OCI-LY3 (cell line): ENCODE measurements at regions not wholly inside any gene's neighbourhood (a gene's known extent, or its start where the extent isn't known, plus 50 kb on each side); places are given as distances from the start of the nearest gene placed in this dataset.

ENCODE experiments used
- H2AFZ ChIP-seq: fragments of 200-600, 300-600 bp; shearing (Covaris generic); 2 replicates; pipeline ENCODE4 v1.6.0; 2014; ENCODE audit warnings: antibody characterized with exemption, low read depth, low read length
- H3K27ac ChIP-seq: fragments of 200-600, 300-600 bp; sonication (generic); 2 replicates; pipeline ENCODE4 v1.5.1; 2014; ENCODE audit warnings: mild to moderate bottlenecking, low read length, moderate library complexity, mixed read lengths
- H3K27me3 ChIP-seq: fragments of 200-600, 300-600 bp; sonication (generic); 2 replicates; pipeline ENCODE4 v1.6.1; 2014; ENCODE audit warnings: low read depth, low read length, mixed read lengths
- H3K36me3 ChIP-seq: fragments of 200-600, 300-600 bp; sonication (generic); replicated peaks from 2 replicates; pipeline ENCODE3; 2014; ENCODE audit warnings: low read depth, low read length, mixed read lengths
- H3K4me1 ChIP-seq: fragments of 300-600, 200-600 bp; sonication (generic); 2 replicates; pipeline ENCODE4 v1.6.1; 2014; ENCODE audit warnings: low read length, mixed read lengths
- H3K4me2 ChIP-seq: fragments of 200-600, 300-600 bp; sonication (generic); 2 replicates; pipeline ENCODE4 v1.6.1; 2014; ENCODE audit warnings: low read length, mixed read lengths
- H3K4me3 ChIP-seq: fragments of 300-600, 200-600 bp; sonication (generic); 2 replicates; pipeline ENCODE4 v1.5.1; 2014; ENCODE audit warnings: antibody characterized with exemption, mild to moderate bottlenecking, low read length, moderate library complexity
- H3K79me2 ChIP-seq: fragments of 300-600, 200-600 bp; shearing (Covaris generic); 2 replicates; pipeline ENCODE4 v1.6.1; 2014; ENCODE audit warnings: mild to moderate bottlenecking, low read length, mixed read lengths
- H3K9ac ChIP-seq: fragments of 300-600, 200-600 bp; shearing (Covaris generic); 2 replicates; pipeline ENCODE4 v1.6.0; 2014; ENCODE audit warnings: mild to moderate bottlenecking, low read length, moderate library complexity
- H3K9me3 ChIP-seq: fragments of 200-600, 300-600 bp; shearing (Covaris generic); 2 replicates; pipeline ENCODE4 v1.6.1; 2014; ENCODE audit warnings: low read length, mixed read lengths; ENCODE audit not compliant: insufficient read depth
- H4K20me1 ChIP-seq: fragments of 200-600, 300-600 bp; sonication (generic); 2 replicates; pipeline ENCODE4 v1.6.1; 2016; ENCODE audit warnings: low read length, mixed read lengths; ENCODE audit not compliant: insufficient read depth
- EZH2phosphoT487 ChIP-seq: fragments of 200-600 bp; shearing (Covaris generic); IDR thresholded peaks from 2 replicates; pipeline ENCODE4 v1.6.1; 2018; ENCODE audit warnings: antibody characterized with exemption, mixed run types, low read depth
- TF ChIP-seq, protein P1 (sequence below): fragments of 200-600, 300-600 bp; sonication (generic); IDR thresholded peaks from 2 replicates; pipeline ENCODE4 v1.5.1; 2014; ENCODE audit warnings: antibody characterized with exemption, low read length, low read depth

DNA sequence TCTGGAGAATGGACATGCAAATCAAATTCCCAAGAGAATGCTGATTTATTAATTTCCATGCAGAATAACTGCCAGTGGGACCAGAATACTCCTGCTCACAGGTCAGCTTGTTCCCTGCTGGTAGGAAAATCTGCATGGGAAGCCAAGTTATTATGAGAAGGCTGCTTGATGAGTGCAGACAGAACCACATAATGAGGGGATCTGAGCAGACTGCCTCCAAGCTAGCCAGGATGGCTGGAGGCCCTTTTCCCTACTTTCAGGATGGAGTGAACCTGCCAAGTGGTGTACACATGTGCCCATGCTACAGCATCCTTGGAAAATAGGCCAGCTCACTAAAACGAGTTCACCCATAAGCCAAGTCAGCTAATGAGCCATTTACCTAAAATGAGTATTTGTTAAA is 55.2 kb upstream of the ZBED5 start:
- Histone ChIP-seq H2AFZ (no peak overlapping the region), H3K27me3 (no peaks in the 10 kb centered on the region), H3K79me2 (no peaks in the 10 kb centered on the region), H3K9ac (no peak overlapping the region), H3K36me3 (no peaks in the 10 kb centered on the region), H3K4me3 (no peak overlapping the region), H3K27ac (no peak overlapping the region), H3K9me3 (no peaks in the 10 kb centered on the region), H3K4me1 (no peaks in the 10 kb centered on the region), H4K20me1 (no peaks in the 10 kb centered on the region), H3K4me2 (no peak overlapping the region)
- TF ChIP-seq, protein P1, sequence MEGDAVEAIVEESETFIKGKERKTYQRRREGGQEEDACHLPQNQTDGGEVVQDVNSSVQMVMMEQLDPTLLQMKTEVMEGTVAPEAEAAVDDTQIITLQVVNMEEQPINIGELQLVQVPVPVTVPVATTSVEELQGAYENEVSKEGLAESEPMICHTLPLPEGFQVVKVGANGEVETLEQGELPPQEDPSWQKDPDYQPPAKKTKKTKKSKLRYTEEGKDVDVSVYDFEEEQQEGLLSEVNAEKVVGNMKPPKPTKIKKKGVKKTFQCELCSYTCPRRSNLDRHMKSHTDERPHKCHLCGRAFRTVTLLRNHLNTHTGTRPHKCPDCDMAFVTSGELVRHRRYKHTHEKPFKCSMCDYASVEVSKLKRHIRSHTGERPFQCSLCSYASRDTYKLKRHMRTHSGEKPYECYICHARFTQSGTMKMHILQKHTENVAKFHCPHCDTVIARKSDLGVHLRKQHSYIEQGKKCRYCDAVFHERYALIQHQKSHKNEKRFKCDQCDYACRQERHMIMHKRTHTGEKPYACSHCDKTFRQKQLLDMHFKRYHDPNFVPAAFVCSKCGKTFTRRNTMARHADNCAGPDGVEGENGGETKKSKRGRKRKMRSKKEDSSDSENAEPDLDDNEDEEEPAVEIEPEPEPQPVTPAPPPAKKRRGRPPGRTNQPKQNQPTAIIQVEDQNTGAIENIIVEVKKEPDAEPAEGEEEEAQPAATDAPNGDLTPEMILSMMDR, result no peak
- TF ChIP-seq EZH2phosphoT487, result no peak

DNA sequence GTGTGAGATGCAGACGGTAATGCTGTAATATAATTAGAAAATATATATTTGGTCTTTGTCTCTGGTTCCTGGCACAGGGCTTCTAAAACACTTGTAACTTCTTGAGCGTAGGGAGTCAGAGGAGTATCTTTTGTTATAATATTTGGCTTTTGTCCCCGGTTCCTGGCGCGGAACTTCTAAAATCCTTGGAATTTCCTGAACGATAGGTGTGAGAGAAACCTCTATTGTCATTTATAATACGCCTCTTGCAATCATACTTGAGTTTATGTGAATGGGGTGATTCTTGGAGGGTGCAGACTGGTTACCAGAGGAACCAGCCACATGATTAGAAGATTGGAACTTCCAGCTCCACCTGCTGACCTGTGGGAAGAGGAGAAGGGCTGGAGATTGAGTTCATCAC is 54.1 kb upstream of the ZBED5 start:
- H3K4me3 ChIP-seq, result no peak overlapping the region
- H3K4me2 ChIP-seq, result no peak overlapping the region
- H3K27ac ChIP-seq, result no peak overlapping the region
- TF ChIP-seq, protein P1, result no peak
- TF ChIP-seq EZH2phosphoT487, result no peak
- no peaks in the 10 kb centered on the region for H4K20me1 ChIP-seq
- H3K9ac ChIP-seq, result no peak overlapping the region
- H2AFZ ChIP-seq, result no peak overlapping the region
- H3K27me3 ChIP-seq, result no peaks in the 10 kb centered on the region
- no peaks in the 10 kb centered on the region for H3K9me3 ChIP-seq
- H3K4me1 ChIP-seq, result no peaks in the 10 kb centered on the region
- no peaks in the 10 kb centered on the region for H3K36me3 ChIP-seq
- H3K79me2 ChIP-seq, result no peaks in the 10 kb centered on the region

DNA sequence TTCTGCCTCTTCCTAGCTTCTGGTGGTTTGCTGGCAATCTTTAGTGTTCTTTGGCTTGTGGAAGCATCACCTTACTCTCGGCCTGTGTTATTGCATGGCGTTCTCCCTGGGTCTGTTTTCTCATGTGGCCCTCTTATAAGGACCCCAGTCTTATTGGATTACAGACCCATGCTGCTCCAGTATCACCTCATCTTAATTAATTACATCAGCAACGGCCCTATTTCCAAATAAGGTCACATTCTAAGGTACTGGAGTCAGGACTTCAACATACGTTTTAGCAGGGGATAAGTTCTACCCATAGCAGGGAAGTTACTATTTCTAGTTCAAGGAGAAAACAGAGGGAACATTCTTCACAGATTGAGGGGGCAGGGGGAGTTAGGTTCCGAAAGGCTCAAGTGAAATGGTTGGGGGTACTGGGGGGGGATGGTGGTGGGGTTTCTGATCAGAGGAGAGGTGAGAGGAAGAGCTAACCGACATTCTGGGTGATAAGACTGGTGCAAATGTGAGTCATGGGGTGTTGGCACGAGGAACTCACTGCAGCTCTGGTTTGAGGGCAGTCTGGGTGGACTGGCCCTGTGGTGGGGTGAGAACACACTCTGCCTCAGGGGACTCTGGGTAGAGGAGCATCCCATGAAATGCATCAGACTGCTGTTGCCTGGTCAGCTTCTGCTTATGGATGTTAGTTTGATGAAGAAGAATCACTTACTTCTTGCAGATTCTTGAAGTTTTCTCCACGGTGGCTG is 51.5 kb upstream of the ZBED5 start:
- Histone ChIP-seq H3K27me3 (peaks cover 12% of the 10 kb centered on the region), H3K4me3 (no peak overlapping the region), H3K9me3 (no peaks in the 10 kb centered on the region), H4K20me1 (no peaks in the 10 kb centered on the region), H3K4me2 (no peak overlapping the region), H2AFZ (no peak overlapping the region), H3K4me1 (no peaks in the 10 kb centered on the region), H3K36me3 (no peaks in the 10 kb centered on the region), H3K79me2 (no peaks in the 10 kb centered on the region), H3K9ac (no peak overlapping the region), H3K27ac (no peak overlapping the region)
- no peak for TF ChIP-seq EZH2phosphoT487
- TF ChIP-seq, protein P1, result no peak

DNA sequence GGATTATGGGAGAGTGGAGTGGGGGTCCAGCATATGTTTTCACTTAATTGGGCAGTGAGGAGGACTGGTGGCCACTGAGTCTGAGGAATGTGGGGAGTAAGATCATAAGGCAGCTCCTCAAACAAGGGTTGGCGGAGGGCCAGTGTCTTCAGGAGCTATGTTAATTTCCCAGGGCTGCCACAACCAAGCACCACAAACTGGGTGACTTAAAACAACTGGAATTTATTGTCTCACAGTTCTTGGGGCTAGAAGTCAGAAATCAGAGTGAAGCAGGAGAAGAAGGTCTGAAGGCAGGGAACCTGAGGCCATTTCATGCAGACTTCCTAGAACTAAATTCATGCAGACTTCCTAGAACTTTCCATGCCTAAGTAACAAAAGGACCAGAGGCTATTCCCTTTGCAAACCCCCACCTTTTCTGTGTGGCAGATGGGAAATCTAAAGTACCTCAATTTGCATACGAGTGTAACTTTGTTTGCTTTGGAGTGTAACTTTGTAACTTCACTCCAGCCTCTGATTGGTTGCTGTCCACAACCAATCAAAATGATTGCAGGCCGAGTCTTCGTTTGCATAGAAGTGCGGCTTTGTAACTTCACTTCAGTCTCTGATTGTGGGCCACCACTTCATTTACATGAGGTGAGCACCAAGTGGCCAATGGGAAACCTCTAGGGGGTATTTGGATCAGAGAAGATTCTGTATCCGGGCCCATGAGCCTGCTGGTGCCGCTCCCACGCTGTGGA is 50.5 kb upstream of the ZBED5 start:
- H4K20me1 ChIP-seq, result no peaks in the 10 kb centered on the region
- H3K4me1 ChIP-seq, result no peaks in the 10 kb centered on the region
- peaks cover 12% of the 10 kb centered on the region for H3K27me3 ChIP-seq
- TF ChIP-seq, protein P1, result no peak
- TF ChIP-seq EZH2phosphoT487, result no peak
- no peak overlapping the region for H3K27ac ChIP-seq
- no peak overlapping the region for H2AFZ ChIP-seq
- H3K4me2 ChIP-seq, result no peak overlapping the region
- H3K36me3 ChIP-seq, result no peaks in the 10 kb centered on the region
- no peaks in the 10 kb centered on the region for H3K9me3 ChIP-seq
- H3K9ac ChIP-seq, result no peak overlapping the region
- H3K79me2 ChIP-seq, result no peaks in the 10 kb centered on the region
- H3K4me3 ChIP-seq, result no peak overlapping the region
